ENCODE measurements at regions not wholly inside any gene's neighbourhood (a gene's known extent, or its start where the extent isn't known, plus 50 kb on each side); places are given as distances from the start of the nearest gene placed in this dataset.

DNA sequence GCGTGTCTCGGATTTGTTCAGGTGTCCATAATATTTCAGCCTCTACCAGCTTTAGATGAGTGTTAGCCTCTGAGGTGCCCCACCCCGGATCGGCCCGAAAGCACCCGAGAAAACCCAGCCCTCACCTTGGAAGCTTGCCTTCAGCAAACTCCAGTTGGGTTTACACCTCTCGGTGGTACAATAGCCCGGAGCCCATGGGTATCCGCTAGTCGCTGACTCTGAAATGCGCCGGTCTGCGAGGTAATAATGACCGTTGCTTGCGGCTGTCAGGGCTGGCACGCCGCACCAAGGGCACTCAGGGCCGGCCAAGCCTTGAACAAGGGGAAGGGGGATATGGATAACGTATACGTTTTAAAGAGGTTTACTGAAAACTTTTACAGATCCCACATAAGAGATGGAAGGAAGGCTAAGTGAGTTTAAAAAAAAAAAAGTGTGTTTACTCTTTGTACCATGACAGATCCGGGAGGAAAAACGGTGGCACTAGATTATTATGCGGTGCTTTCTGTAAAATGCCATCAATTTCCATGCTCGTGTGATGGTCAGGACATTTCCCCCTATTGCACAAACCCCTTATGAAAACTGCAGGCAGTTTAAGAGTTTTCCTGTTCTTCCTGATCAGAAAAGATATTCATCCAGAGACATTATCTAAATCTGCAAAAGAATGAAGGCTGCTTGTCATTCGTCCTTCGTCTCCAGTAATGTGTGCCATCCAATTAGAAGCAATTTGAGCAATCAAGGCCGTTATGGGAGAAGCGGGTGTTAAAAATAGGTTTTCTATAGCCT lies 124.2 kb downstream of the TMEM161B start:
- no peak overlapping the region for H3K27ac ChIP-seq
- DNase-seq (ENCODE audit: low read depth, low spot score) = no peak

GRCh38 chr5:88143693-88144218 lies 124.9 kb downstream of the TMEM161B start:
- DNase-seq (ENCODE audit: low read depth, low spot score) = no peak

DNA sequence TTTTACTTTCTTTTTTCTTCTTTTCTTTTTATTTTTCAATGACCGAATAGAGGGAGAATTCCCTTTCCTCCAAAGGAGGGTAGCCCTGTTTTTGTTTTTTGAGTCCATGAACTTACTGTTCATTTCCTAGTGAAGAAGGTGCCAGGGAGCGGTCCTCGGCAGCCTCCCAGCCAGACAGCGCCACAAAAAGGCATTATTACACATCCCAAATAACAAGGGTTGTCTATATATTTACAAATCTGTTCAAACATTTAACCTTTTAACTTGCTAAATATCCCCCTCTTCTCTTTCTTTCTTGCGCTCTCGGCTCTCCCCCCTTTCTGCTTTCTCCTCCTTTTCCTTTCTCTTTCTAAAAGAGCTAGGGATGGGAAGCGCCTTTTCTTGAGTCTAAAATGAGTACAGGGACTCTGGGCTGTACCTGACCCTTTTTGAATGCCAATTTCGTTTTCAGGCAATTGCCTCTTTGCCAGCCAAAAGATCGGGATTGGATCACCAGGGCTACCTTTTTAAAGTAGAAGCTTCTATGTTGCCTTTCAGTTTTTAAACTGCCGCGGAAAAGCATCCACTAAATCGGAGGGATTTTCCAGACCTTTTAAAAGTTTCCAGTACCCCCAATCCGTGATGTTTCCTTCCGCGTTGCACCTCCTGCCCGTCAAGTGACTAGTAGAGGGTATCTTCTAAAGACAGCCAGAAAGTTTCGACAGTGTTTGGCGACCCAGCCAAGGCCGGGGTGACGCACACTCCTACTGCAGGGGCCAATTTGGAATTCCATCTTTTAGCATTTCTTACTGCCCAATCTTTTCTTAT lies 125.6 kb downstream of the TMEM161B start:
- H3K27ac ChIP-seq = no peak overlapping the region
- no peak for DNase-seq (ENCODE audit: low read depth, low spot score)

More at GRCh38 chr5:88143693-88144218, 124.9 kb downstream of the TMEM161B start:
- H3K27ac ChIP-seq = no peak overlapping the region

- H3K27ac ChIP-seq = no peak overlapping the region
- no peak for DNase-seq (ENCODE audit: low read depth, low spot score)
These were observed 126.1 kb downstream of the TMEM161B start for GRCh38 chr5:88142636-88142885.

GRCh38 chr5:88140856-88141752 lies 127.5 kb downstream of the TMEM161B start:
- H3K27ac ChIP-seq = no peak overlapping the region
- peak; percentile 83 for DNase-seq (ENCODE audit: low read depth, low spot score)

- no peak for DNase-seq (ENCODE audit: low read depth, low spot score)
- H3K27ac ChIP-seq = no peak overlapping the region
These were observed 128.2 kb downstream of the TMEM161B start for GRCh38 chr5:88140396-88140855.

DNA sequence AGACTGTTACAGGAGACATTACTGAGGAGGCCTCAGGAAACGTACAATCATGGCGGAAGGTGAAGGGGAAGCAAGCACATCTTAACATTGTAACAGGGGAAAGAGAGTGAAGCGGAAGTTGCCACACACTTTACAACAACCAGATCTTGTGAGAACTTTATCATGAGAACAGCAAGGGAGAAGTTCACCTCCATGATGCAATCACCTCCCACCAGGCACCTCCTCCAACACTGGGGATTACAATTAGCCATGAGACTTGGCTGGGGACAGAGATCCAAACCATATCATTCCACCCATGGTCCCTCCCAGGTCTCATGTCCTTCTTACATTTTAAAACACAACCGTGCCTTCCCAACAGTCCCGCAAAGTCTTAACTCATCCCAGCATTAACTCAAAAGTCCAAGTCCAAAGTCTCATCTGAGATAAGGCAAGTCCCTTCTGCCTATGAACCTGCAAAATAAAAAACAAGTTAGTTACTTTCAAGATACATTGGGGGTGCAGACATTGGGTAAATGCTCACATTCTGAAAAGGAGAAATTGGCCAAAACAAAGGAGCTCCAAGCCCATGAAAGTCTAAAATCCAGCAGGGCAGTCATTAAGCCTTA lies 138.3 kb downstream of the TMEM161B start:
- DNase-seq (ENCODE audit: low read depth, low spot score) = no peak
- no peak overlapping the region for H3K27ac ChIP-seq

DNA sequence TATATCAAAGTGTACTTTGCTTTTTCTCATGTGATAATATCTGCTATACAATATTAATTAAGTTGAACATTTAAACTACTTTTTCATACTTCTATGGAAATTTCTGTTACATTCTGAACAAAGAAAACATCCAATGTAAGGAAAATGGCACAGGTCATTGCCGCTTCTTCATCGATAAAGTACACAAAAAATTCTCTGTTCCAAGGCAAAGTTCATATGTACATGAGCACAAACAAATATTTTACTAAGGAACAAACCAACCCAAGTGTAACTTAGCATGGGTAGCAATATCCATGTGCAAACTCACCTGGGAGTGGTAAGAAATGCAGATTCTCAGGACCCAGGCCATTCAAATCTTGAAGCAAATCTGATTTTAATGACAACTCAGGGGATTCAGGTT lies 139.8 kb downstream of the TMEM161B start:
- no peak for DNase-seq (ENCODE audit: low read depth, low spot score)
- no peak overlapping the region for H3K27ac ChIP-seq

DNA sequence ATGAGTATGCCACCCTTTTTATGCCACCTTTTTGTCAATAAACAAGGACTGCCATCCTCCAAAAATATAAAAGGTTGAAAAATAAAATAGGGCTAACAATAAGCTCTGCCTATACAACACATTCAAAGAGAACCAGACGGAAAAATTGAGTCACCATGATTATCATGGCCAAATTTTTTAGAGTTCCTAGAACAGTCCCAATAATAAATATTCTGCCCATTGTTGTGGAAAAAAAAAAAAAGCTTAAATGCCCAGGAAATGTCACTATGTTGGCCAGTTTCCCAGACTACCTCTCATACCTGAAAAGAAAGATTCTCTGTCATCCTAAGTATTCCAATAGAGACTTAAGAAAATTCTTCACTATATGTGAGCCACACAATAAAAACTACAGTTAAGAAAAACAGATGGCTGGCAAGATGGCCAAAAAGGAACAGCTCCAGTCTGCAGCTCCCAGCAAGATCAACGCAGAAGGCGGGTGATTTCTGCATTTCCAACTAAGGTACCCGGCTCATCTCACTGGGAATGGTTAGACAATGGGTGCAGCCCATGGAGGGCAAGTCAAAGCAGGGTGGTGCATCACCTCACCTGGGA lies 149.0 kb downstream of the TMEM161B start:
- no peak overlapping the region for H3K27ac ChIP-seq
- no peak for DNase-seq (ENCODE audit: low read depth, low spot score)

DNA sequence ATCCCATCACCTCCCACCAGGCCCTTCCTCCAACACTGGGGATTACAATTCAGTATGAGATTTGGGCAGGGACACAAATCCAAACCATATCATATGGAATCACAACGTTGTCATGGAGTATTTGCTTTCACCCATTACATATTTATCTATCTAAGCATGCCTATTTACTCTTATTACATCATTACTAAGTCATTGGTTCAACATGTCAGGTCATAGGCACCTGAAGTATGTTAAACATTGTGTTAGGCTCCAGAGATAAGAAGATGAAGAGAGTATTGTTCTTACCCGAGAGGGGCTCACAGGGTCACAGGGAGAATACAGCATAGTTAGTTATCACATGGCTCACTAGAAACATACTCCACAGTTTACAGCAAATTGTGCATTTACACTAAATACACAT lies 150.5 kb downstream of the TMEM161B start:
- no peak overlapping the region for H3K27ac ChIP-seq
- DNase-seq (ENCODE audit: low read depth, low spot score) = no peak

DNA sequence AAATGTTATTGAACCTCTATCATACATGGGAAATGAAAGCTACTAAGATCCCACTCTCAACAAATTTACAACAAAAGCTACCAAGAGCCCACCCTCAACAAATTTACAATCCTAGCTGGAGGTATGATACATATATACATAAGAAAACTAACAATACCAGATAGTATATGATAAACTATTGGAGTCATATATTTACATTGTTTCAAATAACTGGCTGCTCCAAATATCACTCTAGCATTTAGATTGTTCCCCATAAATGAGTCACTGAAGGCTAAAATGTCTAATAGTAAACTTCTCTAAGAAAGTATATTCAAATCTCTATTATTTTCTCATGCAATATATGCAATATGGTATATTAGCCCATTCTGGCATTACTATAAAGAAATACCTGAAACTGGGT lies 151.1 kb downstream of the TMEM161B start:
- no peak overlapping the region for H3K27ac ChIP-seq
- no peak for DNase-seq (ENCODE audit: low read depth, low spot score)

DNA sequence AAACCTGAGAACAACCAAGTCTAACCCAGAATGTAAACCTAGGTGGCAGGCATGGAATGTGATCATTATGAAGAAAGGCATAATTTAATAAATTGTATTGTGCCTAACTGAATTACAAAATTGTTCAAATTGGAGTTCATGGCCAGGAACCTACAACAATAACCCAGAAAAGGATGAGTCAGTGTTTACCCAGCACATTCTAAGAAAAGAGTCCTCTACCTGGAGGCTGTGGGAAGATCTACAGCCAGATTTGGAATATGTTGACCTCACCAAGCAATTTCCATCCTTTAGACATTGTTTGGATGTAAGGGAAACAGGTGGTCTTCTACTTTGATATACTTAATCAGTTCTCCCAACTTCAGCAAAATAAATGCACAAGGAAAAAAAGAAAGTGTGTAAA lies 152.2 kb downstream of the TMEM161B start:
- DNase-seq (ENCODE audit: low read depth, low spot score) = no peak
- H3K27ac ChIP-seq = no peak overlapping the region

DNA sequence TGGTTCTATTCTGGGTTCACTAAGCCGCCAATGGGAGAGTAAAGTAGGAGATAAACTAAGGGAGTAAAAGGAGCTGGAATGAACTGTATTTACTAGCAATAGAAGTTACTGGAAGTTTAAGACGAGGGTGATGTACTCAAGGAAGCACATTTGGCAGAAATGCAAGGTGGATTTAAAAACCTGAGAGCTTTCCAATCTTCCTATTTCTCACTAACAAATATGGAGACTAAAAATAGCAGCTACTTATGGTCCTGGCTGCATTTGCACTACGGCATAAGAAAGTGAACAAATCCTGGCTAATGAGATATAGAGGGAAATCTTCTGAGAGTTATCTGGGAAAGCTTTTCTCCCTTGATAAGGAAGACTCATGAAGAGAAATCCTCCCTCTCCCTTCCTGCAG lies 153.4 kb downstream of the TMEM161B start:
- H3K27ac ChIP-seq = no peak overlapping the region
- no peak for DNase-seq (ENCODE audit: low read depth, low spot score)

- DNase-seq (ENCODE audit: low read depth, low spot score) = no peak
- no peak overlapping the region for H3K27ac ChIP-seq
These were observed 155.2 kb downstream of the TMEM161B start for GRCh38 chr5:88113429-88113828.

GRCh38 chr5:88109818-88110217 lies 158.8 kb downstream of the TMEM161B start:
- no peak overlapping the region for H3K27ac ChIP-seq
- no peak for DNase-seq (ENCODE audit: low read depth, low spot score)

DNA sequence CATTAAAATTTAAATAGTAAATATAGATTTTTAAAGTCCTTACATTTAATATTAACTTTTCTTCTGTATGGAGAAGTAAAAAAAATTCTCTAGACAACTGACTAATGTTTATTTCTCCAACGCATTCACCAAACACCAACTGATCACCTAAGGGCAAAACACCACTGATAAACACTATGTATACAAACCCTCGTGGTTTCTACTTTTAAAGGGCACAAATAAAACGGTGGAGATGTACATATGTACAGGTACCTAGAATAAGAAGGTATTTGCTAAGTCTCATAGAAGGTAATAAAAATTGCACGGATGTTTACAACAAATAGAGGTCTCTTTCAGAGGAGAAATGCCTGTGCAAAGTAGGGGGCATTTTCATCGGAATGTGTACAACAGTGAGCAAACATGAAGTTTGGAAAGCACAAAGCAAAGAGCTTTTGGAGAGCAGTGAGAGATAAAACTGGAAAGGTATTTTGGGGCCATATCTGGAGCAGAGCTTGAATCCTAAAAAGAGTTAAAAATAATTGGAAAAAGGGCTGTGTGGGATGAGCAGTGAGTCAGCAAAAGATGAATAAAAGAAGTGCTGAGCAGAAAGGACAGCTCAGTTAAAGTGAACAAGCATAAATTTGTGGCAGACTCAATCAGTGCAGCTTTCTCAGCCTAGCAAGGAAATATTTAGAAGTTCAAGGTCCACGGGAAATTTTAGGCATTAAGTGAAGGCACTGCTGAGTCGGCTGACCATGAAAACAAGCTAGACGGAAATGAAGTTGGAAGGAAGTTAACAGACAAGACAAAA lies 160.0 kb downstream of the TMEM161B start:
- DNase-seq (ENCODE audit: low read depth, low spot score) = no peak
- H3K27ac ChIP-seq = no peak overlapping the region

DNA sequence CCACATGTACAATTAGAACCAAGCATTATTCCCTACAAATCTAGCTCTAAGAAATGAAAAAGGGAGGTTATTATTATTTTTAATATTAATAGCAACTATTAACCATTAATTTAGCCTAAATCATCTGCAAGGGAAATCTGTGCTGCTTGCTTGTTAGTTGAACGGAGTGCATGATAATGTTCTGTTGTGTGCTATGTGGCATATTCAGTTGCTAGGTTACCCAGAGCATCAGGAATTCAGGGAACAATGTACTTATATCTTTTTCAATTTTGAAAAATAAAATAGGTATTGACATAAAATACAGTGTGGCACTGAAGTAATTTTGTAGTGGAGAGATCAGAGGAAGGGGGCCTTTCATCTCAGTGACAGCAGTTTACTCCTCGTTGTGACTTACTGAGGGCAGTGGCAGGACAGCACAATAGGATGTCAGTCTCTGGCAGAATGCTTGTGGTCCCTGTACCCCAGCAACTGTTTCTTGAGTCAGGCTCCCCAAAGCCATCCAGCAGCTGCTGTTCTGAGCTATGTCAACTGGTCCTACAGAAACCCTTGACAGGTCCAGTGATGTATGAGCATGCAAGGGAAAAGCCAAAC lies 173.6 kb downstream of the TMEM161B start:
- DNase-seq (ENCODE audit: low read depth, low spot score) = no peak
- H3K27ac ChIP-seq = no peak overlapping the region

GRCh38 chr5:88094403-88094802 lies 174.2 kb downstream of the TMEM161B start:
- DNase-seq (ENCODE audit: low read depth, low spot score) = no peak
- no peak overlapping the region for H3K27ac ChIP-seq

DNA sequence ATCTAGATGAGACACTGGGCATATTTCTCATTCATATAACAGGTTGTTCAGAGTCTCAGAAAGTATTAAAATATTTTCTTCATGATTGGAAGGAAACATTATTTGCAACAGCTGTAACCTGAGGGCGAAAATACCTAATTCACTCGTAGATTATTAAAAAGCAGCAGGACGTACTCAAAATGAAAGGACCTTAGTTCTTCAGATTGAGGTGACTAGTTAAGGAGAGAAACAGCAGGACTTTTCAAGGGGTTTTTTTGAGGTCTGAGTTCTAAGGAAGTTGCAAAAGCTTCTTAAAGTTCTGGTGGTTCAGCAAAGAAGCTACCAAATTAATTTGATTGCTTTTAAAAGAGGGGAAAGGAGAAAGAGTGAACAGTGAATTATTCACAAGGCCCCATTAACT lies 174.9 kb downstream of the TMEM161B start:
- DNase-seq (ENCODE audit: low read depth, low spot score) = no peak
- H3K27ac ChIP-seq = no peak overlapping the region
